ENCODE measurements at regions not wholly inside any gene's neighbourhood (a gene's known extent, or its start where the extent isn't known, plus 50 kb on each side); places are given as distances from the start of the nearest gene placed in this dataset.

GRCh38 chr9:73074176-73074708 is 77.4 kb upstream of the ANXA1 start:
- no peak for TF ChIP-seq CTCF (IDR thresholded peaks at IDR 0.05; ENCODE audit: control insufficient read depth, insufficient read depth, low read depth, low read length, missing control alignments)
- H3K4me3 ChIP-seq (ENCODE audit: control insufficient read depth, low read depth, low read length), result no peak overlapping the region
- no peak for DNase-seq (ENCODE audit: low read depth)

- TF ChIP-seq CTCF (IDR thresholded peaks at IDR 0.05; ENCODE audit: control insufficient read depth, insufficient read depth, low read depth, low read length, missing control alignments), result no peak
- H3K4me3 ChIP-seq (ENCODE audit: control insufficient read depth, low read depth, low read length), result no peak overlapping the region
- no peak for DNase-seq (ENCODE audit: low read depth)
Observed at GRCh38 chr9:73073337-73074175, 78.1 kb upstream of the ANXA1 start.

- TF ChIP-seq CTCF (IDR thresholded peaks at IDR 0.05; ENCODE audit: control insufficient read depth, insufficient read depth, low read depth, low read length, missing control alignments), result no peak
- H3K4me3 ChIP-seq (ENCODE audit: control insufficient read depth, low read depth, low read length), result no peak overlapping the region
- DNase-seq (ENCODE audit: low read depth), result no peak
Observed at GRCh38 chr9:73067074-73067473, 84.6 kb upstream of the ANXA1 start.

GRCh38 chr9:73065439-73065838 is 86.2 kb upstream of the ANXA1 start:
- H3K4me3 ChIP-seq (ENCODE audit: control insufficient read depth, low read depth, low read length), result no peak overlapping the region
- TF ChIP-seq CTCF (IDR thresholded peaks at IDR 0.05; ENCODE audit: control insufficient read depth, insufficient read depth, low read depth, low read length, missing control alignments), result no peak

GRCh38 chr9:73064315-73064714 is 87.3 kb upstream of the ANXA1 start:
- no peak overlapping the region for H3K4me3 ChIP-seq (ENCODE audit: control insufficient read depth, low read depth, low read length)
- no peak for TF ChIP-seq CTCF (IDR thresholded peaks at IDR 0.05; ENCODE audit: control insufficient read depth, insufficient read depth, low read depth, low read length, missing control alignments)
- no peak for DNase-seq (ENCODE audit: low read depth)

More at GRCh38 chr9:73065439-73065838, 86.2 kb upstream of the ANXA1 start:
- DNase-seq (ENCODE audit: low read depth), result no peak

- DNase-seq (ENCODE audit: low read depth), result no peak
- TF ChIP-seq CTCF (IDR thresholded peaks at IDR 0.05; ENCODE audit: control insufficient read depth, insufficient read depth, low read depth, low read length, missing control alignments), result no peak
- H3K4me3 ChIP-seq (ENCODE audit: control insufficient read depth, low read depth, low read length), result no peak overlapping the region
Observed at GRCh38 chr9:73061146-73061545, 90.5 kb upstream of the ANXA1 start.
